Activated CD8-positive, alpha-beta T cell treated with anti-CD3 and anti-CD28 coated beads for 36 hours (primary cell): ENCODE measurements at regions not wholly inside any gene's neighbourhood (a gene's known extent, or its start where the extent isn't known, plus 50 kb on each side); places are given as distances from the start of the nearest gene placed in this dataset.
"Not testable (repeated sequence)": the region's sequence is repeated elsewhere in the genome, so short reads cannot be mapped to it uniquely, and the experiment has no call there.

Experiments used
- ATAC-seq: fragments of 200-7000 bp; cut with Tn5 transposase; one replicate; pipeline ENCODE4 v1.10.0; 2021; ENCODE audit warnings: mild to moderate bottlenecking, moderate library complexity
- CTCF ChIA-PET: fragments of 350-600 bp; sonication (Branson Sonifier 250); formaldehyde crosslinking; loops from one replicate; lab custom pipeline; 2021; ENCODE audit warnings: antibody characterized with exemption; lab: Charles Lee
- POLR2A ChIA-PET: fragments of 350-600 bp; sonication (Branson Sonifier 250); formaldehyde crosslinking; loops from one replicate; lab custom pipeline; 2021; ENCODE audit warnings: antibody characterized with exemption; lab: Charles Lee
- DNase-seq: peaks from one replicate; pipeline ENCODE4 v3.0.0-alpha.2; 2020
- H3K27ac Mint-ChIP-seq: one replicate; pipeline ENCODE4 v1.8.0; 2021; ENCODE audit warnings: mild to moderate bottlenecking, mixed read lengths
- H3K27me3 Mint-ChIP-seq: one replicate; pipeline ENCODE4 v1.8.0; 2021; ENCODE audit warnings: mixed read lengths
- H3K36me3 Mint-ChIP-seq: one replicate; pipeline ENCODE4 v1.8.0; 2021; ENCODE audit warnings: low read depth, mixed read lengths
- H3K4me1 Mint-ChIP-seq: one replicate; pipeline ENCODE4 v1.8.0; 2021; ENCODE audit warnings: low read depth, mixed read lengths
- H3K4me3 Mint-ChIP-seq: one replicate; pipeline ENCODE4 v1.8.0; 2021; ENCODE audit warnings: mild to moderate bottlenecking, moderate library complexity, mixed read lengths
- H3K9me3 Mint-ChIP-seq: one replicate; pipeline ENCODE4 v1.8.0; 2021; ENCODE audit warnings: mixed read lengths
- intact Hi-C: fragments of 100-400 bp; cut with micrococcal nuclease; formaldehyde crosslinking; loops from one replicate; pipeline ENCODE4 v1.10.0; 2022
- TF ChIP-seq, protein P1 (sequence below): fragments of 200-600 bp; IDR thresholded peaks from one replicate; pipeline ENCODE4 v1.8.0; 2022; ENCODE audit warnings: antibody characterized with exemption, mild to moderate bottlenecking

DNA sequence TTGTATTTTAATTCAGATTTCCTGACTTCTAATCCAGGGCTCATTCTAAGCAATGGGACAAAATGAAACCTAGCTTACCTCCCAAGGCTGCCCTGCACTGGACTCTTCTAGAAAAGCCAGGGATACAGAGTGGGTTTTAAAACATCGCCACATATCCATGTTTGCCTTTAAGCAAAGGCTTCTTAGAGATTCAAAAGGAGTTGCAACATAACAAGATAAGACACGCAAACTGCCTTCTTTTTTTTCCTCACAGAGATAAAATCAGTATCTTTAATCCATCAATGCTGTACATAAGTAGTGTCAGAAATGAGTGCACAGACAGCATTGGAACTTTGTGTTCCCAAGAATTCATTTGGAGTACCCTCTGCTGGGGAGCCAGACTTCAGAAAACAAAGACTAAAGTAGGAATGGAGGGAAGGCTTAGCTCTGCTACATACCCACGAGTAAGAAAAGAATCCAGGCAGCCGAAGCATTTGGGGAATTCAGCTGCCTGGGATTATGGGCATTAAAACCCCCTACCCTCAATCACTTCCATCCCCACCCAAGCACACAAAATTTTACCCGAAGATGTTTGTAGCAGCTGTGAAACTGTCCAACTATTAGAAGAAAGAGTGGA is 427.8 kb downstream of the ARL4A start:
- H3K4me3 Mint-ChIP-seq, result no peak overlapping the region
- H3K36me3 Mint-ChIP-seq, result no peaks in the 10 kb centered on the region
- TF ChIP-seq, protein P1, sequence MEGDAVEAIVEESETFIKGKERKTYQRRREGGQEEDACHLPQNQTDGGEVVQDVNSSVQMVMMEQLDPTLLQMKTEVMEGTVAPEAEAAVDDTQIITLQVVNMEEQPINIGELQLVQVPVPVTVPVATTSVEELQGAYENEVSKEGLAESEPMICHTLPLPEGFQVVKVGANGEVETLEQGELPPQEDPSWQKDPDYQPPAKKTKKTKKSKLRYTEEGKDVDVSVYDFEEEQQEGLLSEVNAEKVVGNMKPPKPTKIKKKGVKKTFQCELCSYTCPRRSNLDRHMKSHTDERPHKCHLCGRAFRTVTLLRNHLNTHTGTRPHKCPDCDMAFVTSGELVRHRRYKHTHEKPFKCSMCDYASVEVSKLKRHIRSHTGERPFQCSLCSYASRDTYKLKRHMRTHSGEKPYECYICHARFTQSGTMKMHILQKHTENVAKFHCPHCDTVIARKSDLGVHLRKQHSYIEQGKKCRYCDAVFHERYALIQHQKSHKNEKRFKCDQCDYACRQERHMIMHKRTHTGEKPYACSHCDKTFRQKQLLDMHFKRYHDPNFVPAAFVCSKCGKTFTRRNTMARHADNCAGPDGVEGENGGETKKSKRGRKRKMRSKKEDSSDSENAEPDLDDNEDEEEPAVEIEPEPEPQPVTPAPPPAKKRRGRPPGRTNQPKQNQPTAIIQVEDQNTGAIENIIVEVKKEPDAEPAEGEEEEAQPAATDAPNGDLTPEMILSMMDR, result no peak
- no peaks in the 10 kb centered on the region for H3K4me1 Mint-ChIP-seq
- POLR2A ChIA-PET, result no interaction called here
- intact Hi-C loops, result no loop called here
- no peaks in the 10 kb centered on the region for H3K9me3 Mint-ChIP-seq
- no peaks in the 10 kb centered on the region for H3K27me3 Mint-ChIP-seq
- no peak for ATAC-seq
- DNase-seq, result no peak
- CTCF ChIA-PET, result no interaction called here
- H3K27ac Mint-ChIP-seq, result no peak overlapping the region

DNA sequence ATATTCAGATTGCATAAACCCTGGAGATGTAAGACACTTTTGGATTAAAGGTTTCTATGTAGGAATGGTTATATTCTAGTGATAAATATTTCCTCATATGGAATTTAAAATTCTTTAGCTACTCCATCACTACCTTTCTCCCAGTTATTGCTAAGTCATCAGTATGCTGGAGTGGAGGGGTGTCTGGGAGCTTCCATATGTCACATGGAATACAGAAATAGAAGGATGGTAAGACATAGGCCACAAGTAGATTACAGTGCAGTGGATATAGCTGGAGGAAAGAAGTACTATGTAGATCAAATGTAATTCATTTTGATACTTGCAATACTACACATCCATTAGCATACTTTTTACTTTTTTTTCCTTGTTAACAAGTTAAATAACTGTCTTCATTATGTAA is 428.4 kb downstream of the ARL4A start:
- POLR2A ChIA-PET, result no interaction called here
- ATAC-seq, result no peak
- H3K36me3 Mint-ChIP-seq, result no peaks in the 10 kb centered on the region
- CTCF ChIA-PET, result no interaction called here
- intact Hi-C loops, result no loop called here
- DNase-seq, result no peak
- H3K9me3 Mint-ChIP-seq, result peaks cover 1% of the 10 kb centered on the region
- H3K27ac Mint-ChIP-seq, result no peak overlapping the region
- no peaks in the 10 kb centered on the region for H3K27me3 Mint-ChIP-seq
- no peak overlapping the region for H3K4me3 Mint-ChIP-seq
- TF ChIP-seq, protein P1, result no peak
- no peaks in the 10 kb centered on the region for H3K4me1 Mint-ChIP-seq

DNA sequence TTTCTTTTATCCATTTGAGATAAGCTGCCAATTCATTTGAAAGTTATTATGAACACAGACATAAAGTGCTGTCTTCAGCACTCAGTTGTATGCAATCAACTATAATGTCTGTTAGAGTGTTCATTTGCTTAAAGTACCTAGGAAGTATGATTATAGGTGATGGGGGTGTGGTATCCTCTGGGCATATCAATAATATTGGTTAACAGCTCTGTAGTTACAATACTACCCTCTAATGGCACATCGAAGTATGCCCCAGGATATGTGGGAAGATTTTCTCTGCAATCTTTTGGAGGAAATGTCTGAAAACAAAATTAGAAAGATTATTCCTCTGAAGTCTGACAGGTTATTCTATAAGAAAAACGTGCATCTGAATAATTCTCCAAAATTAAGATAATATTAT is 429.7 kb downstream of the ARL4A start:
- intact Hi-C loops, result no loop called here
- ChIA-PET CTCF (no interaction called here), POLR2A (no interaction called here)
- no peaks in the 10 kb centered on the region for H3K27me3 Mint-ChIP-seq
- no peak for DNase-seq
- TF ChIP-seq, protein P1, result no peak
- H3K9me3 Mint-ChIP-seq, result peaks cover 3% of the 10 kb centered on the region
- no peak overlapping the region for H3K27ac Mint-ChIP-seq
- H3K4me1 Mint-ChIP-seq, result no peaks in the 10 kb centered on the region
- no peak overlapping the region for H3K4me3 Mint-ChIP-seq
- ATAC-seq, result no peak
- H3K36me3 Mint-ChIP-seq, result no peaks in the 10 kb centered on the region

DNA sequence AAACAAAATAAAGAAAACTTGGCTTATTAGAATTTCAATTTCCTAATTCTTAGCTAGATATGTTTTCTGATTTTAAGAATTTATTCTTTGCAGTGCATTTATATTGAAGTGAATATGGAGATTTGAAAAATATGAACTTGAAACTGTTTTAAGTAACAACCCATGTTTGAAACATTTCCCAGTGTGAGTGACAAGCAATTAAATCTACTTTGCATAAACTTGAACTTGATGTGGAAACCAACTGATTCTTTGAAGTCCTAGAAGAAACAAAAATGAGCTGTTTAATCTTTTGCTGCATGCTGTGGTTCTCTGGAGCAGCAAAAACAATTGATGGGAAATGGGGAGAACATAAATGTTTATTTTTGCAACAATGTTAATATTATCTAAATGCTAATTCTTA is 430.2 kb downstream of the ARL4A start:
- intact Hi-C loops, result no loop called here

DNA sequence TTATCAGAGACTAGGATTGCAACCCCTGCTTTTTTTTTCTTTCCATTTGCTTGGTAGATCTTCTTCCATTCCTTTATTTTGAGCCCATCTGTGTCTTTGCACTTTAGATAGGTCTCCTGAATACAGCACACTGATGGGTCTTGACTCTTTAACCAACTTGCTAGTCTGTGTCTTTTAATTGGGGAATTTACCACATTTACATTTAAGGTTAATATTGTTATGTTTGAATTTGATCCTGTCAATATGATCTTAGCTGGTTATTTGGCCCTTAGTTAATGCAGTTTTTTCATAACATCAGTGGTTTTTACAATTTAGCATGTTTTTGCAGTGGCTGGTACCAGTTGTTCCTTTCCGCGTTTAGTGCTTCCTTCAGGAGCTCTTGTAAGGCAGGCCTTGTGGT is 437.2 kb downstream of the ARL4A start:
- H3K36me3 Mint-ChIP-seq, H3K9me3 Mint-ChIP-seq, H3K4me1 Mint-ChIP-seq, DNase-seq, H3K27me3 Mint-ChIP-seq, ATAC-seq, POLR2A ChIA-PET, H3K4me3 Mint-ChIP-seq, intact Hi-C loops, CTCF ChIA-PET, H3K27ac Mint-ChIP-seq: not testable (repeated sequence)

More for the DNA sequence above, 430.2 kb downstream of the ARL4A start:
- ATAC-seq, result no peak
- H3K9me3 Mint-ChIP-seq, result peaks cover 3% of the 10 kb centered on the region
- no peaks in the 10 kb centered on the region for H3K36me3 Mint-ChIP-seq
- H3K4me3 Mint-ChIP-seq, result no peak overlapping the region
- DNase-seq, result no peak
- ChIA-PET CTCF (no interaction called here), POLR2A (no interaction called here)
- H3K4me1 Mint-ChIP-seq, result no peaks in the 10 kb centered on the region
- TF ChIP-seq, protein P1, result no peak
- no peak overlapping the region for H3K27ac Mint-ChIP-seq
- H3K27me3 Mint-ChIP-seq, result no peaks in the 10 kb centered on the region
